CD14-positive monocyte (primary cell): ENCODE measurements at regions not wholly inside any gene's neighbourhood (a gene's known extent, or its start where the extent isn't known, plus 50 kb on each side); places are given as distances from the start of the nearest gene placed in this dataset.
"Not testable (repeated sequence)": the region's sequence is repeated elsewhere in the genome, so short reads cannot be mapped to it uniquely, and the experiment has no call there.

Experiments
- DNase-seq, 3 donors: peaks; one replicate each; pipeline ENCODE4 v3.0.0-alpha.2; 2011 to 2022
- H2AFZ ChIP-seq: 2 replicates; pipeline ENCODE4 v1.6.0; 2012; ENCODE audit warnings: mild to moderate bottlenecking, low read depth, low read length, inconsistent platforms; ENCODE audit not compliant: insufficient read depth, poor library complexity, severe bottlenecking
- H3K27ac ChIP-seq, 2 donors: 1 replicate in 1 of 2; 2 replicates in 1 of 2; pipeline ENCODE4 v1.5.1; 2012 to 2013; ENCODE audit warnings: low read length in 2 of 2, control low read depth in 1 of 2, inconsistent platforms in 1 of 2, low read depth in 1 of 2, mild to moderate bottlenecking in 1 of 2
- H3K27me3 ChIP-seq, 2 donors: one replicate each; pipeline versions ENCODE4 v1.6.0 to v1.6.1; 2011 to 2013; ENCODE audit warnings: low read length in 2 of 2; ENCODE audit not compliant: control insufficient read depth in 2 of 2, insufficient read depth in 2 of 2
- H3K36me3 ChIP-seq, 2 donors: replicated peaks in 1 of 2; 1 replicate in 1 of 2; 2 replicates in 1 of 2; pipeline versions ENCODE4 v1.5.1 to v1.6.1; 2012 to 2013; ENCODE audit warnings: low read length in 2 of 2, control low read depth in 1 of 2, inconsistent platforms in 1 of 2, mild to moderate bottlenecking in 1 of 2; ENCODE audit not compliant: insufficient read depth in 2 of 2, control insufficient read depth in 1 of 2
- H3K4me1 ChIP-seq, 2 donors: 1 replicate in 1 of 2; 2 replicates in 1 of 2; pipeline versions ENCODE4 v1.5.1 to v1.6.1; 2012 to 2013; ENCODE audit warnings: low read length in 2 of 2, control low read depth in 1 of 2, inconsistent platforms in 1 of 2, mild to moderate bottlenecking in 1 of 2, moderate library complexity in 1 of 2; ENCODE audit not compliant: insufficient read depth in 2 of 2, control insufficient read depth in 1 of 2
- H3K4me2 ChIP-seq: replicated peaks from 2 replicates; pipeline ENCODE3; 2012; ENCODE audit warnings: low read length, moderate library complexity, mild to moderate bottlenecking; ENCODE audit not compliant: poor library complexity, severe bottlenecking; ENCODE audit errors: extremely low read depth
- H3K4me3 ChIP-seq, 3 experiments: fragments of 200-600 bp in 1 of 3; sonication (generic) in 1 of 3; replicated peaks in 1 of 3; 1 replicate in 2 of 3; 2 replicates in 1 of 3; pipeline ENCODE4 v1.5.1; 2011 to 2013; ENCODE audit warnings: low read length in 3 of 3, mild to moderate bottlenecking in 3 of 3, control low read depth in 2 of 3, low read depth in 2 of 3, inconsistent platforms in 1 of 3, moderate library complexity in 1 of 3
- H3K79me2 ChIP-seq: 2 replicates; pipeline ENCODE4 v1.6.0; 2012; ENCODE audit warnings: mild to moderate bottlenecking, control low read depth, inconsistent platforms, low read length, moderate library complexity; ENCODE audit not compliant: insufficient read depth
- H3K9ac ChIP-seq: 2 replicates; pipeline ENCODE4 v1.6.0; 2017; ENCODE audit warnings: low read length, mild to moderate bottlenecking; ENCODE audit not compliant: insufficient read depth, poor library complexity, severe bottlenecking
- H3K9me3 ChIP-seq, 2 donors: replicated peaks in 1 of 2; 1 replicate in 1 of 2; 2 replicates in 1 of 2; pipeline versions ENCODE4 v1.5.1 to v1.6.1; 2012 to 2013; ENCODE audit warnings: low read length in 2 of 2, control low read depth in 1 of 2; ENCODE audit not compliant: control insufficient read depth in 1 of 2, insufficient read depth in 1 of 2
- H4K20me1 ChIP-seq: 2 replicates; pipeline ENCODE4 v1.6.0; 2012; ENCODE audit warnings: mild to moderate bottlenecking, low read length, control low read depth, moderate library complexity; ENCODE audit not compliant: insufficient read depth
- H3K27ac Mint-ChIP-seq, 7 donors: one replicate each; pipeline ENCODE4 v1.8.0; 2020; ENCODE audit warnings: mild to moderate bottlenecking in 7 of 7, mixed read lengths in 7 of 7, moderate library complexity in 6 of 7, inconsistent platforms in 2 of 7
- H3K27me3 Mint-ChIP-seq, 3 donors: one replicate each; pipeline ENCODE4 v1.8.0; 2021 to 2022; ENCODE audit warnings: low read depth in 3 of 3, mild to moderate bottlenecking in 3 of 3, mixed read lengths in 3 of 3, moderate library complexity in 3 of 3, inconsistent platforms in 1 of 3
- H3K36me3 Mint-ChIP-seq, 2 donors: one replicate each; pipeline ENCODE4 v1.8.0; 2020; ENCODE audit warnings: mixed read lengths in 2 of 2, inconsistent platforms in 1 of 2, mild to moderate bottlenecking in 1 of 2
- H3K4me1 Mint-ChIP-seq: one replicate; pipeline ENCODE4 v1.8.0; 2020; ENCODE audit warnings: mild to moderate bottlenecking, mixed read lengths
- H3K4me3 Mint-ChIP-seq, 2 donors: one replicate each; pipeline ENCODE4 v1.8.0; 2020; ENCODE audit warnings: mild to moderate bottlenecking in 2 of 2, mixed read lengths in 2 of 2, moderate library complexity in 1 of 2
- H3K9me3 Mint-ChIP-seq, 7 donors: one replicate each; pipeline ENCODE4 v1.8.0; 2020 to 2022; ENCODE audit warnings: mixed read lengths in 7 of 7, mild to moderate bottlenecking in 6 of 7, moderate library complexity in 6 of 7, inconsistent platforms in 2 of 7
- WGBS: methylation state at CpG from one replicate; pipeline ENCODE4 v1.1.5; 2013; ENCODE audit warnings: missing lambda C conversion rate; ENCODE audit not compliant: insufficient coverage; 5-methylcytosine and 5-hydroxymethylcytosine counted together
- intact Hi-C, 2 donors: fragments of 100-400 bp; cut with micrococcal nuclease; formaldehyde crosslinking; loops; one replicate each; pipeline versions ENCODE4 v1.15.0 to v1.15.1; 2023

- H3K9ac ChIP-seq, H3K27me3 ChIP-seq, H3K4me3 ChIP-seq, H3K4me1 Mint-ChIP-seq, H3K79me2 ChIP-seq, H3K36me3 ChIP-seq, H3K4me2 ChIP-seq, H3K4me1 ChIP-seq, H3K4me3 Mint-ChIP-seq, H3K27ac Mint-ChIP-seq, H3K27me3 Mint-ChIP-seq, H3K27ac ChIP-seq, H3K9me3 Mint-ChIP-seq, intact Hi-C loops, H2AFZ ChIP-seq, H4K20me1 ChIP-seq, DNase-seq, H3K36me3 Mint-ChIP-seq, H3K9me3 ChIP-seq: not testable (repeated sequence)
- no CpG with 5 or more reads among the region's 6 CpGs for WGBS
These were observed 152.5 kb downstream of the POTEB start for GRCh38 chr15:21724988-21725387.

- H3K36me3 Mint-ChIP-seq, DNase-seq, intact Hi-C loops, H3K27me3 Mint-ChIP-seq, H3K36me3 ChIP-seq, H3K79me2 ChIP-seq, H3K27me3 ChIP-seq, H3K4me2 ChIP-seq, H3K9ac ChIP-seq, H3K27ac Mint-ChIP-seq, H3K4me3 ChIP-seq, H3K27ac ChIP-seq, H3K9me3 Mint-ChIP-seq, H4K20me1 ChIP-seq, H2AFZ ChIP-seq, H3K4me3 Mint-ChIP-seq, H3K4me1 ChIP-seq, H3K4me1 Mint-ChIP-seq, H3K9me3 ChIP-seq: not testable (repeated sequence)
- WGBS = no CpG with 5 or more reads among the region's 5 CpGs
These were observed 156.4 kb downstream of the POTEB start for GRCh38 chr15:21721115-21721514.

- H3K36me3 ChIP-seq = not testable (repeated sequence)
- no CpG with 5 or more reads among the region's 4 CpGs for WGBS
These were observed 158.8 kb downstream of the POTEB start for GRCh38 chr15:21718779-21719178.

GRCh38 chr15:21718108-21718507 lies 159.4 kb downstream of the POTEB start:
- H3K27ac ChIP-seq, H3K4me3 Mint-ChIP-seq, H3K9me3 Mint-ChIP-seq, H3K9me3 ChIP-seq, H3K27me3 ChIP-seq, H2AFZ ChIP-seq, H3K27me3 Mint-ChIP-seq, DNase-seq, H3K4me3 ChIP-seq, H3K27ac Mint-ChIP-seq, intact Hi-C loops, H3K4me2 ChIP-seq, H3K36me3 Mint-ChIP-seq, H3K4me1 ChIP-seq, H3K9ac ChIP-seq, H3K79me2 ChIP-seq, H3K4me1 Mint-ChIP-seq, H4K20me1 ChIP-seq, H3K36me3 ChIP-seq: not testable (repeated sequence)
- WGBS = no CpG with 5 or more reads among the region's 2 CpGs

More at GRCh38 chr15:21718779-21719178, 158.8 kb downstream of the POTEB start:
- intact Hi-C loops, H3K9ac ChIP-seq, H3K79me2 ChIP-seq, DNase-seq, H3K9me3 ChIP-seq, H3K9me3 Mint-ChIP-seq, H2AFZ ChIP-seq, H3K36me3 Mint-ChIP-seq, H3K27ac Mint-ChIP-seq, H3K4me1 Mint-ChIP-seq, H3K27me3 ChIP-seq, H3K27ac ChIP-seq, H3K4me2 ChIP-seq, H3K4me3 ChIP-seq, H3K4me1 ChIP-seq, H4K20me1 ChIP-seq, H3K4me3 Mint-ChIP-seq, H3K27me3 Mint-ChIP-seq: not testable (repeated sequence)
